HCT116 (cell line): ENCODE measurements at regions not wholly inside any gene's neighbourhood (a gene's known extent, or its start where the extent isn't known, plus 50 kb on each side); places are given as distances from the start of the nearest gene placed in this dataset.

Experiments used
- ATAC-seq: fragments of 200-7000 bp; cut with Tn5 transposase; 2 replicates; pipeline ENCODE4 v1.9.1; 2020; ENCODE audit warnings: mild to moderate bottlenecking, moderate library complexity
- BruUV-seq: library from RNA; stranded (reverse); fragments of 400-500 nt; replicated peaks from 2 replicates; lab custom pipeline; 2021; lab: Mats Ljungman, UMichigan
- CTCF ChIA-PET: fragments of 300-600 bp; sonication (Branson Sonifier 250); formaldehyde crosslinking; loops from one replicate; lab custom pipeline; 2021; ENCODE audit warnings: antibody characterized with exemption; lab: Charles Lee
- POLR2A ChIA-PET: fragments of 300-600, 350-600 bp; sonication (Branson Sonifier 250); formaldehyde crosslinking; loops from one replicate; lab custom pipeline; 2021; ENCODE audit warnings: antibody characterized with exemption; lab: Charles Lee
- RAD21 ChIA-PET, 2 experiments: fragments of 300-600 bp; sonication (Branson Sonifier 250); formaldehyde crosslinking; loops; one replicate each; lab custom pipeline; 2023; ENCODE audit warnings: low total read pairs in 2 of 2; ENCODE audit not compliant: uncharacterized antibody in 2 of 2, unreplicated experiment in 2 of 2, low non-redundant PET in 1 of 2; lab: Charles Lee
- DNase-seq: peaks from one replicate; pipeline ENCODE4 v3.0.0-alpha.2; 2010; ENCODE audit warnings: low read depth, low spot score
- H2AFZ ChIP-seq: fragments of 200-600 bp; shearing (Covaris generic), sonication (generic); 2 replicates; pipeline ENCODE4 v1.6.1; 2017; ENCODE audit warnings: low read depth, mixed run types, mixed read lengths, antibody characterized with exemption, low read length; ENCODE audit not compliant: poor library complexity, severe bottlenecking
- H3K27ac ChIP-seq: 2 replicates; pipeline ENCODE4 v1.5.1; 2012; ENCODE audit warnings: low read depth, low read length
- H3K27me3 ChIP-seq: fragments of 200-600 bp; sonication (generic); 2 replicates; pipeline ENCODE4 v1.6.1; 2016; ENCODE audit warnings: mixed run types, low read length, mixed read lengths; ENCODE audit not compliant: insufficient read depth
- H3K36me3 ChIP-seq, 2 experiments: fragments of 200-500 bp in 1 of 2; fragments of 200-600 bp in 1 of 2; sonication (Bioruptor generic) in 1 of 2; sonication (generic) in 1 of 2; 2 replicates each; pipeline versions ENCODE4 v1.5.1 to v1.6.1; 2014 to 2016; ENCODE audit warnings: low read length in 2 of 2, inconsistent platforms in 1 of 2, mixed read lengths in 1 of 2, mixed run types in 1 of 2; ENCODE audit not compliant: insufficient read depth in 2 of 2, control insufficient read depth in 1 of 2
- H3K4me1 ChIP-seq, 2 experiments: fragments of 200-600 bp in 1 of 2; sonication (generic) in 1 of 2; 2 replicates each; pipeline versions ENCODE4 v1.5.1 to v1.6.1; 2012 to 2017; ENCODE audit warnings: low read length in 2 of 2, inconsistent platforms in 1 of 2, mild to moderate bottlenecking in 1 of 2, mixed read lengths in 1 of 2, mixed run types in 1 of 2, moderate library complexity in 1 of 2; ENCODE audit not compliant: insufficient read depth in 2 of 2, control insufficient read depth in 1 of 2
- H3K4me2 ChIP-seq: fragments of 200-600 bp; sonication (generic); 2 replicates; pipeline ENCODE4 v1.6.1; 2017; ENCODE audit warnings: mixed run types, low read length, mixed read lengths
- H3K4me3 ChIP-seq, 2 experiments: fragments of 200-600 bp in 1 of 2; sonication (generic) in 1 of 2; replicated peaks in 1 of 2; 2 replicates each; pipeline ENCODE4 v1.5.1; 2011 to 2016; ENCODE audit warnings: low read length in 2 of 2, control low read depth in 1 of 2, low read depth in 1 of 2, mild to moderate bottlenecking in 1 of 2, mixed read lengths in 1 of 2, mixed run types in 1 of 2
- H3K79me2 ChIP-seq: fragments of 200-600 bp; sonication (generic); 2 replicates; pipeline ENCODE4 v1.6.1; 2017; ENCODE audit warnings: mild to moderate bottlenecking, mixed run types, low read length, moderate library complexity, mixed read lengths; ENCODE audit not compliant: insufficient read depth
- H3K9ac ChIP-seq: fragments of 200-600 bp; sonication (generic); 2 replicates; pipeline ENCODE4 v1.6.1; 2016; ENCODE audit warnings: low read length, mixed read lengths
- H3K9me2 ChIP-seq: fragments of 200-600 bp; sonication (generic), shearing (Covaris generic); 2 replicates; pipeline ENCODE4 v1.6.1; 2017; ENCODE audit warnings: mixed run types, mild to moderate bottlenecking, moderate library complexity; ENCODE audit not compliant: insufficient read depth
- H3K9me3 ChIP-seq, 2 experiments: fragments of 200-500 bp in 1 of 2; fragments of 200-600 bp in 1 of 2; sonication (Bioruptor generic) in 1 of 2; sonication (generic) in 1 of 2; 2 replicates each; pipeline ENCODE4 v1.6.1; 2014 to 2017; ENCODE audit warnings: low read length in 2 of 2, mixed read lengths in 2 of 2, inconsistent platforms in 1 of 2, low read depth in 1 of 2, mild to moderate bottlenecking in 1 of 2, mixed run types in 1 of 2, moderate library complexity in 1 of 2; ENCODE audit not compliant: control insufficient read depth in 1 of 2, insufficient read depth in 1 of 2
- H4K20me1 ChIP-seq: fragments of 200-600 bp; sonication (generic), shearing (Covaris generic); 2 replicates; pipeline ENCODE4 v1.6.1; 2017; ENCODE audit warnings: mixed run types, mild to moderate bottlenecking, moderate library complexity; ENCODE audit not compliant: insufficient read depth
- ELF1 ChIP-seq: IDR thresholded peaks from 2 replicates; pipeline ENCODE4 v1.6.1; 2012; ENCODE audit warnings: low read depth, borderline replicate concordance
- JUND ChIP-seq: IDR thresholded peaks from 2 replicates; pipeline ENCODE4 v1.6.1; 2012
- RAD21 ChIP-seq: IDR thresholded peaks from 2 replicates; pipeline ENCODE4 v1.6.1; 2012; ENCODE audit warnings: low read depth, mild to moderate bottlenecking
- SP1 ChIP-seq: IDR thresholded peaks from 2 replicates; pipeline ENCODE4 v1.6.1; 2012; ENCODE audit warnings: low read depth
- TCF7L2 ChIP-seq: IDR thresholded peaks from 2 replicates; pipeline ENCODE4 v1.7.0; 2011; ENCODE audit warnings: borderline replicate concordance, inconsistent platforms; ENCODE audit not compliant: insufficient read depth, insufficient read length; ENCODE audit errors: extremely low read depth
- ZFX ChIP-seq: fragments of 450-650 bp; IDR thresholded peaks from 2 replicates; pipeline ENCODE4 v1.6.1; 2017
- intact Hi-C: fragments of 100-400 bp; cut with micrococcal nuclease; formaldehyde crosslinking; loops from 2 replicates; pipeline ENCODE4 v1.10.0; 2022
- TF ChIP-seq, protein P1 (sequence below), 3 experiments: fragments of 200-600 bp in 1 of 3; sonication (generic) in 1 of 3; IDR thresholded peaks in 2 of 3; conservative IDR thresholded peaks in 1 of 3; 2 replicates each; pipeline ENCODE4 v1.5.1; 2012 to 2017; ENCODE audit warnings: low read depth in 2 of 3, low read length in 2 of 3, antibody characterized with exemption in 1 of 3, borderline replicate concordance in 1 of 3, control low read depth in 1 of 3, mild to moderate bottlenecking in 1 of 3, mixed read lengths in 1 of 3, mixed run types in 1 of 3, moderate library complexity in 1 of 3; ENCODE audit not compliant: insufficient read depth in 1 of 3
- TF ChIP-seq, protein P2 (sequence below): IDR thresholded peaks from 2 replicates; pipeline ENCODE4 v1.6.1; 2011; ENCODE audit warnings: mild to moderate bottlenecking, low read length, moderate library complexity; ENCODE audit not compliant: insufficient replicate concordance; ENCODE audit errors: extremely low read depth

DNA sequence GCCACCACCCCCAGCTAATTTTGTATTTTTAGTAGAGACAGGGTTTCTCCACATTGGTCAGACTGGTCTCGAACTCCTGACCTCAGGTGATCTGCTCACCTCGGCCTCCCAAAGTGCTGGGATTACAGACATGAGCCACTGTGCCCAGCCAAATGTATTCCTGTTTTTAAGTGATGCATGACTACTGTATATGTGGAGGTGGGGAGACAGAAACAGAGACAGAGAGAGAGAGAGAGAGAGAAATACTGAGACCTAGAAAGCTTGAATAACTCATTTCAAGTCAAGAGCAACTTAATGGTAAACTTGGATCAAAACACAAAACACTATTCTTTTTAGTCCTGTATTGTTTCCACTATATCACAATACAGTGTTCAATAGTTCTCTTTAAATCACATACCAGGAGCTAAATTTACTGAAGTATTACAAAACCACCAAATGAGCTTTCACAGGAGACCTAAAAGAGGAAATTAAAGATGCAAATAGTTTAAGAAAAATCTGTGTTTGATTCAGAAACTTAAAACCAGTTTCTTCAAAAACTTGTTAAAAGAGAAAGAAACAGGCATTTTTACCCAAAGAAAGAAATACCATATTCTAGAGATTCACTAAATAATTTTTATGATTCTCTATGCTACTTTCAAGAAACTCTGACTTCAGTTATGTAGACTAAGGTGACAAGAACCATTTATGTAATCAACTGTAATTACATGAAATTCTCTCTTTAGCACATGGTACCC lies 188.7 kb downstream of the ETS1 start (continued):
- TF ChIP-seq, protein P1, sequence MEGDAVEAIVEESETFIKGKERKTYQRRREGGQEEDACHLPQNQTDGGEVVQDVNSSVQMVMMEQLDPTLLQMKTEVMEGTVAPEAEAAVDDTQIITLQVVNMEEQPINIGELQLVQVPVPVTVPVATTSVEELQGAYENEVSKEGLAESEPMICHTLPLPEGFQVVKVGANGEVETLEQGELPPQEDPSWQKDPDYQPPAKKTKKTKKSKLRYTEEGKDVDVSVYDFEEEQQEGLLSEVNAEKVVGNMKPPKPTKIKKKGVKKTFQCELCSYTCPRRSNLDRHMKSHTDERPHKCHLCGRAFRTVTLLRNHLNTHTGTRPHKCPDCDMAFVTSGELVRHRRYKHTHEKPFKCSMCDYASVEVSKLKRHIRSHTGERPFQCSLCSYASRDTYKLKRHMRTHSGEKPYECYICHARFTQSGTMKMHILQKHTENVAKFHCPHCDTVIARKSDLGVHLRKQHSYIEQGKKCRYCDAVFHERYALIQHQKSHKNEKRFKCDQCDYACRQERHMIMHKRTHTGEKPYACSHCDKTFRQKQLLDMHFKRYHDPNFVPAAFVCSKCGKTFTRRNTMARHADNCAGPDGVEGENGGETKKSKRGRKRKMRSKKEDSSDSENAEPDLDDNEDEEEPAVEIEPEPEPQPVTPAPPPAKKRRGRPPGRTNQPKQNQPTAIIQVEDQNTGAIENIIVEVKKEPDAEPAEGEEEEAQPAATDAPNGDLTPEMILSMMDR (IDR thresholded peaks at IDR 0.05 in 2 of 3, conservative IDR thresholded peaks at IDR 0.05 in 1 of 3; ENCODE audit: borderline replicate concordance in 1 of 3, insufficient read depth in 1 of 3, low read depth in 2 of 3, low read length in 2 of 3): no peak
- TF ChIP-seq, protein P2, sequence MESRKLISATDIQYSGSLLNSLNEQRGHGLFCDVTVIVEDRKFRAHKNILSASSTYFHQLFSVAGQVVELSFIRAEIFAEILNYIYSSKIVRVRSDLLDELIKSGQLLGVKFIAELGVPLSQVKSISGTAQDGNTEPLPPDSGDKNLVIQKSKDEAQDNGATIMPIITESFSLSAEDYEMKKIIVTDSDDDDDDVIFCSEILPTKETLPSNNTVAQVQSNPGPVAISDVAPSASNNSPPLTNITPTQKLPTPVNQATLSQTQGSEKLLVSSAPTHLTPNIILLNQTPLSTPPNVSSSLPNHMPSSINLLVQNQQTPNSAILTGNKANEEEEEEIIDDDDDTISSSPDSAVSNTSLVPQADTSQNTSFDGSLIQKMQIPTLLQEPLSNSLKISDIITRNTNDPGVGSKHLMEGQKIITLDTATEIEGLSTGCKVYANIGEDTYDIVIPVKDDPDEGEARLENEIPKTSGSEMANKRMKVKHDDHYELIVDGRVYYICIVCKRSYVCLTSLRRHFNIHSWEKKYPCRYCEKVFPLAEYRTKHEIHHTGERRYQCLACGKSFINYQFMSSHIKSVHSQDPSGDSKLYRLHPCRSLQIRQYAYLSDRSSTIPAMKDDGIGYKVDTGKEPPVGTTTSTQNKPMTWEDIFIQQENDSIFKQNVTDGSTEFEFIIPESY: no peak
- TF ChIP-seq, all 23 proteins: peak for 0

DNA sequence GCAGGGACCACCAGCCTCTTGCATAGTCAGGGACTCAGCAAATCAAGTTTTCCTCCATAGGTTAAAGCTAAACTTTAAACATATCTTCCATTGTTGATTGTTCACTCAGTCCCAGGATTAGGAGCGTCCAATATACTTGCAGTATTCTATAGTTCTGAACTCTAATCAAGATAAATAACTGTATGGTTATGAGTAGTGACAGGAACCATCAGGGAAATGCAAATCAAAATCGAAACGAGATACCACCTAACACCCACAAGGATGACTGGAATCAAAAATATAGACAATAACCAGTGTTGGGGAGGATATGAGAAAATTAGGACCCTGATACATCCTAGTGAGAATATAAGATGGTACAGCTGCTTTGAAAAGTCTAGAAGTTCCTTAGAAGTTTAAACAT lies 190.0 kb downstream of the ETS1 start:
- intact Hi-C loops: no loop called here
- Histone ChIP-seq H3K9me2 (no peaks in the 10 kb centered on the region), H3K4me2 (no peak overlapping the region), H3K9me3 (no peaks in the 10 kb centered on the region), H3K4me1 (no peaks in the 10 kb centered on the region), H3K79me2 (no peaks in the 10 kb centered on the region), H3K9ac (no peak overlapping the region), H4K20me1 (no peaks in the 10 kb centered on the region), H3K27ac (no peak overlapping the region), H3K4me3 (no peak overlapping the region), H3K36me3 (no peaks in the 10 kb centered on the region)
- ChIA-PET RAD21 (interaction anchor here in 1 of 2 experiments (0.7 kb wide), 1 partner anchor 76 kb away, joined by 4 read pairs; no protein-coding TSS in a partner anchor), POLR2A (no interaction called here), CTCF (no interaction called here)
- ATAC-seq: no peak
- DNase-seq: no peak
- TF ChIP-seq ELF1 (no peak), JUND (no peak), SP1 (no peak), TCF7L2 (no peak), ZFX (no peak), RAD21 (no peak)
- TF ChIP-seq, all 23 proteins: peak for 0
- Histone ChIP-seq H3K27me3 (peaks cover 10% of the 10 kb centered on the region; the same call in 1 of the 2 replicates), H2AFZ (no peak overlapping the region)
- BruUV-seq: no TSS peak
